H1 (cell line): ENCODE measurements at regions not wholly inside any gene's neighbourhood (a gene's known extent, or its start where the extent isn't known, plus 50 kb on each side); places are given as distances from the start of the nearest gene placed in this dataset.

Experiments
- KDM5A ChIP-seq: fragments of 200-600 bp; IDR thresholded peaks from 2 replicates; pipeline ENCODE4 v1.7.1; 2012; ENCODE audit warnings: mild to moderate bottlenecking, low read length, inconsistent platforms, mixed read lengths
- POU5F1 ChIP-seq: IDR thresholded peaks from 2 replicates; pipeline ENCODE4 v1.6.1; 2011; ENCODE audit warnings: low read depth, mild to moderate bottlenecking, low read length, moderate library complexity
- RFX5 ChIP-seq: IDR thresholded peaks from 2 replicates; pipeline ENCODE4 v1.6.1; 2011; ENCODE audit warnings: low read depth, low read length, improper control_type of control experiment, borderline replicate concordance
- RXRA ChIP-seq: IDR thresholded peaks from 2 replicates; pipeline ENCODE4 v1.6.1; 2011; ENCODE audit warnings: low read depth, mild to moderate bottlenecking, low read length, moderate library complexity; ENCODE audit not compliant: insufficient read depth
- TBP ChIP-seq: IDR thresholded peaks from 2 replicates; pipeline ENCODE4 v1.6.1; 2011; ENCODE audit warnings: low read depth, low read length, improper control_type of control experiment
- USF2 ChIP-seq: IDR thresholded peaks from 2 replicates; pipeline ENCODE4 v1.6.1; 2011; ENCODE audit warnings: low read length, improper control_type of control experiment
- YY1 ChIP-seq: IDR thresholded peaks from 2 replicates; pipeline ENCODE4 v1.6.1; 2011; ENCODE audit warnings: low read depth, mild to moderate bottlenecking, low read length
- TF ChIP-seq, protein P1 (sequence below): IDR thresholded peaks from 2 replicates; pipeline ENCODE4 v1.6.1; 2011; ENCODE audit warnings: low read depth, mild to moderate bottlenecking, low read length; ENCODE audit not compliant: insufficient read depth

DNA sequence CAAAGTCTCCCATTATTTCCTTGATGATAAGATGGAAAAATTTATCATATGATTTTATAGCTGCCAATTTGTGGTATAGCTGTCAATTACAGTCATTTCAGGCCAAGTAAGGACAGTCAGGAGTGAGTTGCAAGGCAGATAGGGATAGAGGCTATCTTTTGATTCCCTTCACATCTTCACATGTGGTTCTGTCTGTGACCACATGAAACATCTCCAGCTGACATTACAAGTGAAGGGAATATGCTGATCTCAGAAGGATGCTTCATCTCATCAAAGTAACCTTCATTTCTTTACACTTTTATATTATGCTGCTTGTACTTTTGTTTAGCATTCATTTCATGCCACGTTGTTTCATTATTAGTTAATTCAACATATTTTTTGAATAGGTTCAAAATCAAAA, 136.9 kb upstream of the CFAP20DC start (continued):
- TF ChIP-seq, protein P1, sequence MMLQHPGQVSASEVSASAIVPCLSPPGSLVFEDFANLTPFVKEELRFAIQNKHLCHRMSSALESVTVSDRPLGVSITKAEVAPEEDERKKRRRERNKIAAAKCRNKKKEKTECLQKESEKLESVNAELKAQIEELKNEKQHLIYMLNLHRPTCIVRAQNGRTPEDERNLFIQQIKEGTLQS = no peak
- TF ChIP-seq RFX5 (no peak), TBP (no peak), RXRA (no peak), USF2 (no peak), YY1 (no peak), POU5F1 (no peak), KDM5A (no peak)
- TF ChIP-seq, all 59 proteins: peak for 0
